Endothelial cell of umbilical vein (primary cell): ENCODE measurements at regions not wholly inside any gene's neighbourhood (a gene's known extent, or its start where the extent isn't known, plus 50 kb on each side); places are given as distances from the start of the nearest gene placed in this dataset.

Source experiments
- EZH2 ChIP-seq: IDR thresholded peaks from 2 replicates; pipeline ENCODE4 v1.6.1; 2012; ENCODE audit warnings: borderline replicate concordance, low read depth, mild to moderate bottlenecking, moderate library complexity, low read length, inconsistent platforms; ENCODE audit not compliant: severe bottlenecking
- FOS ChIP-seq: IDR thresholded peaks from 2 replicates; pipeline ENCODE4 v1.6.1; 2011; ENCODE audit warnings: mild to moderate bottlenecking, low read length, moderate library complexity, borderline replicate concordance; ENCODE audit not compliant: insufficient read depth
- GATA2 ChIP-seq: IDR thresholded peaks from 2 replicates; pipeline ENCODE4 v1.7.0; 2011; ENCODE audit warnings: low read depth, mild to moderate bottlenecking, moderate library complexity, mixed read lengths, low read length; ENCODE audit not compliant: insufficient read length, insufficient read depth
- JUN ChIP-seq: IDR thresholded peaks from 2 replicates; pipeline ENCODE4 v1.6.1; 2011; ENCODE audit warnings: borderline replicate concordance, low read depth; ENCODE audit not compliant: insufficient read length, insufficient read depth
- POLR2A ChIP-seq: IDR thresholded peaks from 2 replicates; pipeline ENCODE4 v1.6.1; 2012; ENCODE audit warnings: low read depth, mild to moderate bottlenecking, control low read depth, low read length
- POLR2AphosphoS5 ChIP-seq: IDR thresholded peaks from 2 replicates; pipeline ENCODE4 v1.6.1; 2012; ENCODE audit warnings: low read depth, mild to moderate bottlenecking, control low read depth, low read length, moderate library complexity; ENCODE audit not compliant: insufficient read depth
- TF ChIP-seq, protein P1 (sequence below), 2 donors: IDR thresholded peaks; 1 replicate in 1 of 2; 2 replicates in 1 of 2; pipeline ENCODE4 v1.5.1; 2011; ENCODE audit warnings: low read length in 2 of 2, mild to moderate bottlenecking in 2 of 2, moderate library complexity in 2 of 2, control low read depth in 1 of 2, inconsistent platforms in 1 of 2, low read depth in 1 of 2; ENCODE audit not compliant: insufficient read depth in 1 of 2; ENCODE audit errors: extremely low read depth in 1 of 2
- TF ChIP-seq, protein P2 (sequence below): IDR thresholded peaks from 2 replicates; pipeline ENCODE4 v1.6.1; 2011; ENCODE audit not compliant: insufficient read depth, insufficient read length

DNA sequence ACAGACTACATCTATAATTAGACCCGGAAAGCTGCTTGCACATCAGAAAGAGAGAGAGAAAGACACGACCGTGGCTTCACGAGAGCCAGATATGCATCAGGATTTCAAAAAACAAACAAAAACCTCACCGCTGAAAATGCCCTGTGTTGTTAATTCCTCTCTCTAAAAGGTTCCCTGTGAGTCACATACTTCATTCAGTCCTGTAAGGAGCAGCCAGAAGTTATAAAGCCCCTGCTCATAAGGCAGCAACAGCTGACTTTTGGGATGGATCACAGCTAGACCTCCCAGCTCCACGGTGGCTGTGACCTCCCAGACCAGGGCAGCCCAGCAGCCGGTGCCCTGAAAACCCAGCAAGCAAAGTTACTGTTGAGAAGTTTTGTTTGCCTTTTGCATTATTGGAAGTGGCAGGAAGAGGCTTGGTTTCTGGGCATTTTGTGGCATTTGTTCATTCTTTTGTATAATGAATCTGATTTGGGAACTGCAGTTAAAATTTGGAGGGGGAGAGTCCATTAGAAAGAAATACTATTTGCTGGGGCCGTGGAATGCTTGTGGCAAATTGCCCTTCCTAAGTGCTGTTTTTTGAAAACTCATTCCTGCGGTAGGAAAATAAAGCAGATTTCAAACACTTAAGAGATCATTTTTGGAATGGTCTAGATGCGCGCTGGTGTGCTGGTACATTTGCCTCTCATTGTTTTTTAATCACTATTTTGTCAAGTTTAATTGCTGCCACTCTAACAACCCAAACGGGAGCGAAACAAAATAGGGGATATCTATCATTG, 520.4 kb downstream of the BCOR start:
- no peak for TF ChIP-seq POLR2AphosphoS5
- TF ChIP-seq POLR2A: no peak
- TF ChIP-seq, protein P1, sequence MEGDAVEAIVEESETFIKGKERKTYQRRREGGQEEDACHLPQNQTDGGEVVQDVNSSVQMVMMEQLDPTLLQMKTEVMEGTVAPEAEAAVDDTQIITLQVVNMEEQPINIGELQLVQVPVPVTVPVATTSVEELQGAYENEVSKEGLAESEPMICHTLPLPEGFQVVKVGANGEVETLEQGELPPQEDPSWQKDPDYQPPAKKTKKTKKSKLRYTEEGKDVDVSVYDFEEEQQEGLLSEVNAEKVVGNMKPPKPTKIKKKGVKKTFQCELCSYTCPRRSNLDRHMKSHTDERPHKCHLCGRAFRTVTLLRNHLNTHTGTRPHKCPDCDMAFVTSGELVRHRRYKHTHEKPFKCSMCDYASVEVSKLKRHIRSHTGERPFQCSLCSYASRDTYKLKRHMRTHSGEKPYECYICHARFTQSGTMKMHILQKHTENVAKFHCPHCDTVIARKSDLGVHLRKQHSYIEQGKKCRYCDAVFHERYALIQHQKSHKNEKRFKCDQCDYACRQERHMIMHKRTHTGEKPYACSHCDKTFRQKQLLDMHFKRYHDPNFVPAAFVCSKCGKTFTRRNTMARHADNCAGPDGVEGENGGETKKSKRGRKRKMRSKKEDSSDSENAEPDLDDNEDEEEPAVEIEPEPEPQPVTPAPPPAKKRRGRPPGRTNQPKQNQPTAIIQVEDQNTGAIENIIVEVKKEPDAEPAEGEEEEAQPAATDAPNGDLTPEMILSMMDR (IDR thresholded peaks at IDR 0.05; ENCODE audit: extremely low read depth in 1 of 2, insufficient read depth in 1 of 2, low read depth in 1 of 2, low read length in 2 of 2): no peak
- no peak for TF ChIP-seq EZH2
- TF ChIP-seq, protein P2, sequence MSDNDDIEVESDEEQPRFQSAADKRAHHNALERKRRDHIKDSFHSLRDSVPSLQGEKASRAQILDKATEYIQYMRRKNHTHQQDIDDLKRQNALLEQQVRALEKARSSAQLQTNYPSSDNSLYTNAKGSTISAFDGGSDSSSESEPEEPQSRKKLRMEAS: no peak
- no peak for TF ChIP-seq FOS
- no peak for TF ChIP-seq GATA2
- TF ChIP-seq JUN: no peak
